ENCODE measurements at regions not wholly inside any gene's neighbourhood (a gene's known extent, or its start where the extent isn't known, plus 50 kb on each side); places are given as distances from the start of the nearest gene placed in this dataset.

DNA sequence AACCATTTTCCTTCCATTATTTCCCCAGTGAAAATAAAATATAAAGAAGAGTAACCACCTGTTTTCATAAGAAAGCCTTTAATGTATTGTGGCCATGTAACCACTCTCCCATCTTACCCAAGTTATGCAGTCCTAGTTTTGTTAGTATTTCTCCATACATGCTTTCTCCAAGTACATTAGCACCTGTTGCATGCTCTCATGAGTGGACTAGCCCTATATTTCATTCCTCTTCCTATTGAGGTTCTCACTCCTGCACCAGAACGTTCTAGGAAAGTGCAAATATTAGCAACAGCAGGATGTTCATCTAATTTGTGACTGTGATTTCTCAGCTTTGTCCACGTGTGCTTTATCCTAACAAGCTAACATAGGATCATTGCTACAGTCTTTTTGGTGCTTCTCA lies 155.1 kb upstream of the NPVF start:
- TF ChIP-seq, protein P1, sequence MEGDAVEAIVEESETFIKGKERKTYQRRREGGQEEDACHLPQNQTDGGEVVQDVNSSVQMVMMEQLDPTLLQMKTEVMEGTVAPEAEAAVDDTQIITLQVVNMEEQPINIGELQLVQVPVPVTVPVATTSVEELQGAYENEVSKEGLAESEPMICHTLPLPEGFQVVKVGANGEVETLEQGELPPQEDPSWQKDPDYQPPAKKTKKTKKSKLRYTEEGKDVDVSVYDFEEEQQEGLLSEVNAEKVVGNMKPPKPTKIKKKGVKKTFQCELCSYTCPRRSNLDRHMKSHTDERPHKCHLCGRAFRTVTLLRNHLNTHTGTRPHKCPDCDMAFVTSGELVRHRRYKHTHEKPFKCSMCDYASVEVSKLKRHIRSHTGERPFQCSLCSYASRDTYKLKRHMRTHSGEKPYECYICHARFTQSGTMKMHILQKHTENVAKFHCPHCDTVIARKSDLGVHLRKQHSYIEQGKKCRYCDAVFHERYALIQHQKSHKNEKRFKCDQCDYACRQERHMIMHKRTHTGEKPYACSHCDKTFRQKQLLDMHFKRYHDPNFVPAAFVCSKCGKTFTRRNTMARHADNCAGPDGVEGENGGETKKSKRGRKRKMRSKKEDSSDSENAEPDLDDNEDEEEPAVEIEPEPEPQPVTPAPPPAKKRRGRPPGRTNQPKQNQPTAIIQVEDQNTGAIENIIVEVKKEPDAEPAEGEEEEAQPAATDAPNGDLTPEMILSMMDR (IDR thresholded peaks at IDR 0.05), result no peak
- no peak for TF ChIP-seq POLR2A (IDR thresholded peaks at IDR 0.05)
